ENCODE measurements at regions not wholly inside any gene's neighbourhood (a gene's known extent, or its start where the extent isn't known, plus 50 kb on each side); places are given as distances from the start of the nearest gene placed in this dataset.

- TF ChIP-seq CTCF (IDR thresholded peaks at IDR 0.05) (no peak), ZFX (IDR thresholded peaks at IDR 0.05; ENCODE audit: borderline replicate concordance) (no peak)
These were observed 260.6 kb downstream of the ABCC12 start for GRCh38 chr16:47895146-47895545.

Data from 22Rv1 (cell line).